PC-3 (cell line): ENCODE measurements at regions not wholly inside any gene's neighbourhood (a gene's known extent, or its start where the extent isn't known, plus 50 kb on each side); places are given as distances from the start of the nearest gene placed in this dataset.
"Not testable (repeated sequence)": the region's sequence is repeated elsewhere in the genome, so short reads cannot be mapped to it uniquely, and the experiment has no call there.

Experiments used
- ATAC-seq: fragments of 200-7000 bp; cut with Tn5 transposase; 2 replicates; pipeline ENCODE4 v1.9.1; 2020; ENCODE audit warnings: mild to moderate bottlenecking, moderate library complexity
- BruUV-seq: library from RNA; stranded (reverse); fragments of 400-500 nt; replicated peaks from 2 replicates; lab custom pipeline; 2021; lab: Mats Ljungman, UMichigan
- CTCF ChIA-PET: fragments of 300-600 bp; sonication (Branson Sonifier 250); formaldehyde crosslinking; loops from one replicate; lab custom pipeline; 2022; ENCODE audit warnings: antibody characterized with exemption; lab: Charles Lee
- POLR2A ChIA-PET: fragments of 300-600 bp; sonication (Branson Sonifier 250); formaldehyde crosslinking; loops from one replicate; lab custom pipeline; 2022; ENCODE audit warnings: antibody characterized with exemption; ENCODE audit not compliant: unreplicated experiment; lab: Charles Lee
- DNase-seq: peaks from one replicate; pipeline ENCODE4 v3.0.0-alpha.2; 2015
- H2AFZ ChIP-seq: fragments of 300-600 bp; sonication (generic); 2 replicates; pipeline ENCODE4 v1.6.0; 2016; ENCODE audit warnings: antibody characterized with exemption, low read length
- H3F3A ChIP-seq: fragments of 300-600 bp; sonication (generic); one replicate; pipeline ENCODE4 v1.6.0; 2017; ENCODE audit warnings: antibody characterized with exemption, low read length, control low read depth, mild to moderate bottlenecking; ENCODE audit not compliant: unreplicated experiment
- H3K27ac ChIP-seq: fragments of 300-600 bp; sonication (generic); 2 replicates; pipeline ENCODE4 v1.5.1; 2016; ENCODE audit warnings: mild to moderate bottlenecking, low read length
- H3K27me3 ChIP-seq: fragments of 300-600 bp; sonication (generic); 2 replicates; pipeline ENCODE4 v1.6.1; 2016; ENCODE audit warnings: low read length, mixed read lengths
- H3K36me3 ChIP-seq: fragments of 300-600 bp; sonication (generic); 2 replicates; pipeline ENCODE4 v1.6.1; 2016; ENCODE audit warnings: low read depth, mixed run types, low read length, mixed read lengths
- H3K4me1 ChIP-seq: fragments of 300-600 bp; sonication (generic); 2 replicates; pipeline ENCODE4 v1.5.1; 2016; ENCODE audit warnings: low read length; ENCODE audit not compliant: insufficient read depth
- H3K4me2 ChIP-seq: fragments of 300-600 bp; sonication (generic); 2 replicates; pipeline ENCODE4 v1.6.0; 2016; ENCODE audit warnings: low read length
- H3K4me3 ChIP-seq: fragments of 300-600 bp; sonication (generic); 2 replicates; pipeline ENCODE4 v1.5.1; 2016; ENCODE audit warnings: mild to moderate bottlenecking, low read length, mixed read lengths
- H3K79me2 ChIP-seq: fragments of 300-600 bp; sonication (generic); 2 replicates; pipeline ENCODE4 v1.6.1; 2017; ENCODE audit warnings: low read length, mixed read lengths
- H3K9ac ChIP-seq: fragments of 300-600 bp; sonication (generic); 2 replicates; pipeline ENCODE4 v1.6.0; 2016; ENCODE audit warnings: mild to moderate bottlenecking, low read length
- H3K9me2 ChIP-seq: fragments of 300-600 bp; sonication (generic); replicated peaks from 2 replicates; pipeline ENCODE4 v1.6.1; 2016; ENCODE audit warnings: mixed run types, low read length, mixed read lengths
- H3K9me3 ChIP-seq: fragments of 300-600 bp; sonication (generic); 2 replicates; pipeline ENCODE4 v1.6.1; 2016; ENCODE audit warnings: low read length, mixed read lengths
- H4K20me1 ChIP-seq: fragments of 300-600 bp; sonication (generic); 2 replicates; pipeline ENCODE4 v1.6.1; 2016; ENCODE audit warnings: low read length, mixed read lengths
- EZH2 ChIP-seq: fragments of 300-600 bp; sonication (generic); IDR thresholded peaks from one replicate; pipeline ENCODE4 v1.6.1; 2017; ENCODE audit warnings: antibody characterized with exemption, mild to moderate bottlenecking, low read length; ENCODE audit not compliant: unreplicated experiment
- EZH2phosphoT487 ChIP-seq: fragments of 300-600 bp; sonication (generic); IDR thresholded peaks from 2 replicates; pipeline ENCODE4 v1.6.1; 2018; ENCODE audit warnings: mild to moderate bottlenecking, antibody characterized with exemption, low read length, borderline replicate concordance
- intact Hi-C: fragments of 100-400 bp; cut with micrococcal nuclease; formaldehyde crosslinking; loops from 2 replicates; pipeline ENCODE4 v1.9.0; 2023
- TF ChIP-seq, protein P1 (sequence below): fragments of 300-600 bp; sonication (generic); conservative IDR thresholded peaks from 2 replicates; pipeline ENCODE4 v1.5.1; 2017; ENCODE audit warnings: antibody characterized with exemption, low read depth, mild to moderate bottlenecking, low read length

DNA sequence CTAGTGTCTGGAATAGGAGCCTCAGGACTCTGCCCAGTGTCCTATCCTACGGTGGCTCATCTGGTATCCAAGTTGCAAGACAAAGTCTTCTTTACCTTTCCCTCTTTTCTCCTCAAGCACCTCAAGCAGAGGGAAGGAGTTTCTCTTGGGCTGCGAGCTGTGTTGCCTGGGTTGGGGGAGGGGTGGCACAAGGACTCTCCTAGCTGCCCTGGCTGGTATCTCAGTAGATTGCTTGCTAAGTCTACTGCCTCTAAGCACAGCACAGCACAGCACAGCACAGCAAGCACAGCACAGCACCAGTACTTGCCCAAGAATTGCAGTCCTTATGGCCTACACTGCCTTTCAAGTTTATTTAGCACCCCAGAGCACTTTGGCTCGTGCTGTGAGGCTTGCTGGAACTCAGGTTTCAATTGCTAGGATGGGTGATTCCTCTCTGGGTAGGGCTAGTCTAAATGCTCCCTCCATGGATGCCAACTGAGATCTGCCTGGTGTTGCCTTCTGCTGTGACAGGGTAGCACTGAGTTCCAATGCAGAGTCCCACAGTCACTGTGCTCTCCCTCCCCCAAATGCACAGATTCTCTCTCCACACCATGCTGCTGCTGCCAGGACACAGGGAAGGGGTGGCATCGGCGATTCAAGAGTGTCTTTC is 213.1 kb upstream of the POU5F2 start:
- no TSS peak for BruUV-seq
- intact Hi-C loops = no loop called here
- no peak overlapping the region for H3K4me2 ChIP-seq
- no peak overlapping the region for H2AFZ ChIP-seq
- no peaks in the 10 kb centered on the region for H3K4me1 ChIP-seq
- H4K20me1 ChIP-seq = no peaks in the 10 kb centered on the region
- no peaks in the 10 kb centered on the region for H3K9me3 ChIP-seq
- no peaks in the 10 kb centered on the region for H3K9me2 ChIP-seq
- H3K27me3 ChIP-seq = no peaks in the 10 kb centered on the region
- CTCF ChIA-PET = no interaction called here
- TF ChIP-seq, protein P1, sequence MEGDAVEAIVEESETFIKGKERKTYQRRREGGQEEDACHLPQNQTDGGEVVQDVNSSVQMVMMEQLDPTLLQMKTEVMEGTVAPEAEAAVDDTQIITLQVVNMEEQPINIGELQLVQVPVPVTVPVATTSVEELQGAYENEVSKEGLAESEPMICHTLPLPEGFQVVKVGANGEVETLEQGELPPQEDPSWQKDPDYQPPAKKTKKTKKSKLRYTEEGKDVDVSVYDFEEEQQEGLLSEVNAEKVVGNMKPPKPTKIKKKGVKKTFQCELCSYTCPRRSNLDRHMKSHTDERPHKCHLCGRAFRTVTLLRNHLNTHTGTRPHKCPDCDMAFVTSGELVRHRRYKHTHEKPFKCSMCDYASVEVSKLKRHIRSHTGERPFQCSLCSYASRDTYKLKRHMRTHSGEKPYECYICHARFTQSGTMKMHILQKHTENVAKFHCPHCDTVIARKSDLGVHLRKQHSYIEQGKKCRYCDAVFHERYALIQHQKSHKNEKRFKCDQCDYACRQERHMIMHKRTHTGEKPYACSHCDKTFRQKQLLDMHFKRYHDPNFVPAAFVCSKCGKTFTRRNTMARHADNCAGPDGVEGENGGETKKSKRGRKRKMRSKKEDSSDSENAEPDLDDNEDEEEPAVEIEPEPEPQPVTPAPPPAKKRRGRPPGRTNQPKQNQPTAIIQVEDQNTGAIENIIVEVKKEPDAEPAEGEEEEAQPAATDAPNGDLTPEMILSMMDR = no peak
- TF ChIP-seq EZH2phosphoT487 = no peak
- ATAC-seq = no peak
- H3K9ac ChIP-seq = no peak overlapping the region
- H3K36me3 ChIP-seq = no peaks in the 10 kb centered on the region
- H3K79me2 ChIP-seq = no peaks in the 10 kb centered on the region
- H3F3A ChIP-seq = peaks cover 5% of the 10 kb centered on the region
- DNase-seq = no peak
- no peak overlapping the region for H3K27ac ChIP-seq
- POLR2A ChIA-PET = no interaction called here
- H3K4me3 ChIP-seq = no peak overlapping the region

DNA sequence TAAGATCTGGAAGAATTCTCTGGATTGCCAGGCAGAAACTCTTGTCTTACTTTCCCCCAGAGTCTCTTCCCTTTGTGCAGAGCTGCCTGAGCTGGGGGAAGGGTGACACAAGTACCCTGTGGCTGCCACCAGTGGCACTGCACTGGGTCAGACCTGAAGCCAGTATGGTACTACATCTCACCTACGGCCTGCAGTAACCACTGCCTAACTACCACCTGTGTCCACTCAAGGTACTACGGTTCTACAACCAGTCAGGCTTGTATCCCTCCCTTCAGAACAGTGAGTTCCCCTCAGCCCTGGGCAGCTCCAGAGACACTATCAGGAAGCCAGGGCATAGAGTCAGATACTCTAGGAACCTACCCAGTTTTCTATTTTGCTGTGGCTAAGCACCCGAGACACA is 212.0 kb upstream of the POU5F2 start:
- BruUV-seq = no TSS peak
- Histone ChIP-seq H3K9ac (no peak overlapping the region), H2AFZ (no peak overlapping the region), H3K9me2 (no peaks in the 10 kb centered on the region), H3K4me1 (no peaks in the 10 kb centered on the region), H3K27me3 (no peaks in the 10 kb centered on the region), H3K4me2 (no peak overlapping the region), H3K4me3 (no peak overlapping the region), H3K9me3 (no peaks in the 10 kb centered on the region), H3F3A (peaks cover 5% of the 10 kb centered on the region), H4K20me1 (no peaks in the 10 kb centered on the region), H3K36me3 (no peaks in the 10 kb centered on the region), H3K27ac (no peak overlapping the region), H3K79me2 (no peaks in the 10 kb centered on the region)
- intact Hi-C loops = no loop called here
- POLR2A ChIA-PET = no interaction called here
- CTCF ChIA-PET = no interaction called here
- DNase-seq (no peak), ATAC-seq (no peak)
- TF ChIP-seq EZH2phosphoT487 (no peak), EZH2 (no peak)
- TF ChIP-seq, protein P1 = no peak

DNA sequence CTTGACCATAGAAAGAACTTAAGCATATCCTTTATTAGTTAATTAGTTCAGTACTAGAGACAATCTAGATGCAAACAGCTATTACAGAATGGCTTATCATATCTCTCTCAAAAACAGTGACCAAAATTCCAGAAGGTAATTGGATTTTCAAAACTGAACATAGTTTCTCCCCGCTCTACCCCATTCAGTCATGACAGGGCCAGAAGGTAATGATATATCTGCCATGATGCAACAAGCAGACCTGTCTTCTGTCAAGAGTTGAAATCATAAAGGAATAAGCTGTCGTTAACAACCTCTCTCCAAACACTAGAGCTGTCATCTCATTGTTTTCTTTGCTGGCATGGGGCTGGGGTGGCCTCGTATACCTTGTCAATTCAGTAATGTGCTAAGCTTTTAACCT is 200.5 kb upstream of the POU5F2 start:
- no peak for DNase-seq
- H2AFZ ChIP-seq = no peak overlapping the region
- H3K27me3 ChIP-seq = no peaks in the 10 kb centered on the region
- no peaks in the 10 kb centered on the region for H3K9me2 ChIP-seq
- no peaks in the 10 kb centered on the region for H3K9me3 ChIP-seq
- CTCF ChIA-PET = no interaction called here
- H3K27ac ChIP-seq = no peak overlapping the region
- BruUV-seq = no TSS peak
- intact Hi-C loops = no loop called here
- H3K4me2 ChIP-seq = no peak overlapping the region
- POLR2A ChIA-PET = no interaction called here
- H3K36me3 ChIP-seq = no peaks in the 10 kb centered on the region
- no peak overlapping the region for H3K4me3 ChIP-seq
- no peaks in the 10 kb centered on the region for H3K4me1 ChIP-seq
- no peak for ATAC-seq
- no peak overlapping the region for H3K9ac ChIP-seq
- no peaks in the 10 kb centered on the region for H3F3A ChIP-seq
- no peaks in the 10 kb centered on the region for H4K20me1 ChIP-seq
- TF ChIP-seq, protein P1 = no peak
- no peak for TF ChIP-seq EZH2
- no peak for TF ChIP-seq EZH2phosphoT487
- H3K79me2 ChIP-seq = no peaks in the 10 kb centered on the region

DNA sequence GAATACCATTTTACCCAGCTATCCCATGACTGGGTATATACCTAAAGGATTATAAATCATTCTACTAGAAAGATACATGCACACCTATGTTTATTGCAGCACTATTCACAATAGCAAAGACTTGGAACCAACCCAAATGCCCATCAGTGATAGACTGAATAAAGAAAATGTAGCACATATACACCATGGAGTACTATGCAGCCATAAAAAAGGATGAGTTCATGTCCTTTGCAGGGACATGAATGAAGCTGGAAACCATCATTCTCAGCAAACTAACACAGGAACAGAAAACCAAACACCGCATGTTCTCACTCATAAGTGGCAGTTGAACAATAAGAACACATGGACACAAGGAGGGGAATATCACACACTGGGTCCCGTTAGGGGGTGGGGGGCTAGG is 191.9 kb upstream of the POU5F2 start:
- H3K4me1 ChIP-seq, H3K27me3 ChIP-seq, H2AFZ ChIP-seq, BruUV-seq, H3K9ac ChIP-seq, POLR2A ChIA-PET, H3K36me3 ChIP-seq, H3K9me3 ChIP-seq, H3K4me2 ChIP-seq, DNase-seq, H3K4me3 ChIP-seq, intact Hi-C loops, H3K79me2 ChIP-seq, CTCF ChIA-PET, ATAC-seq, H4K20me1 ChIP-seq, H3K27ac ChIP-seq, H3K9me2 ChIP-seq, H3F3A ChIP-seq: not testable (repeated sequence)
